H1 (cell line): ENCODE measurements at regions not wholly inside any gene's neighbourhood (a gene's known extent, or its start where the extent isn't known, plus 50 kb on each side); places are given as distances from the start of the nearest gene placed in this dataset.

Source experiments
- CTCF ChIP-seq, 3 experiments: IDR thresholded peaks; 1 replicate in 2 of 3; 2 replicates in 1 of 3; pipeline versions ENCODE4 v1.5.1 to v1.6.1; 2011; ENCODE audit warnings: low read length in 3 of 3, mild to moderate bottlenecking in 3 of 3, inconsistent platforms in 2 of 3, low read depth in 1 of 3, moderate library complexity in 1 of 3; ENCODE audit not compliant: insufficient read depth in 1 of 3; ENCODE audit errors: control extremely low read depth in 1 of 3
- MAFK ChIP-seq: IDR thresholded peaks from 2 replicates; pipeline ENCODE4 v1.6.1; 2012; ENCODE audit warnings: low read depth, mild to moderate bottlenecking, improper control_type of control experiment, low read length
- SIX5 ChIP-seq: IDR thresholded peaks from 2 replicates; pipeline ENCODE4 v1.6.1; 2011; ENCODE audit warnings: mild to moderate bottlenecking, low read depth, low read length

GRCh38 chr5:167507463-167508233 lies 783.8 kb upstream of the WWC1 start:
- TF ChIP-seq CTCF (IDR thresholded peaks at IDR 0.05; ENCODE audit: control extremely low read depth in 1 of 3, insufficient read depth in 1 of 3, low read depth in 1 of 3, low read length in 3 of 3) (no peak), MAFK (no peak), SIX5 (no peak)
